Subcutaneous abdominal adipose tissue (tissue), 5 donors: ENCODE measurements at regions not wholly inside any gene's neighbourhood (a gene's known extent, or its start where the extent isn't known, plus 50 kb on each side); places are given as distances from the start of the nearest gene placed in this dataset.

Source experiments
- H3K27ac ChIP-seq: one replicate; pipeline ENCODE4 v1.7.0; 2013; ENCODE audit warnings: low read depth, mild to moderate bottlenecking, inconsistent platforms, low read length, moderate library complexity
- H3K27me3 ChIP-seq, 5 donors: one replicate each; pipeline ENCODE4 v1.7.0; 2013; ENCODE audit warnings: low read length in 5 of 5, inconsistent platforms in 1 of 5; ENCODE audit not compliant: control insufficient read depth in 5 of 5, insufficient read depth in 4 of 5
- H3K36me3 ChIP-seq, 5 donors: one replicate each; pipeline ENCODE4 v1.7.0; 2013; ENCODE audit warnings: low read length in 5 of 5; ENCODE audit not compliant: control insufficient read depth in 5 of 5, insufficient read depth in 5 of 5
- H3K4me1 ChIP-seq, 5 donors: one replicate each; pipeline ENCODE4 v1.7.0; 2013; ENCODE audit warnings: low read length in 5 of 5, mild to moderate bottlenecking in 3 of 5, moderate library complexity in 1 of 5; ENCODE audit not compliant: control insufficient read depth in 5 of 5, insufficient read depth in 5 of 5
- H3K4me3 ChIP-seq, 5 donors: one replicate each; pipeline ENCODE4 v1.7.0; 2013; ENCODE audit warnings: low read length in 5 of 5, low read depth in 1 of 5
- H3K9ac ChIP-seq, 5 donors: one replicate each; pipeline ENCODE4 v1.7.0; 2013; ENCODE audit warnings: low read length in 5 of 5, mild to moderate bottlenecking in 4 of 5, moderate library complexity in 3 of 5
- H3K9me3 ChIP-seq, 5 donors: one replicate each; pipeline ENCODE4 v1.7.0; 2013; ENCODE audit warnings: low read length in 5 of 5; ENCODE audit not compliant: control insufficient read depth in 5 of 5
- donor health status: healthy.
- donor health status: healthy.
- donor health status: healthy.
- donor health status: healthy.
- donor health status: healthy.

GRCh38 chr13:50672025-50672424, 171.5 kb downstream of the DLEU7 start:
- peaks cover 0 to 24% (median 16%) of the 10 kb centered on the region in 5 donors for H3K4me1 ChIP-seq
- no peaks in the 10 kb centered on the region for H3K27me3 ChIP-seq
- H3K9ac ChIP-seq: no peak overlapping the region
- no peak overlapping the region for H3K4me3 ChIP-seq
- H3K9me3 ChIP-seq: no peaks in the 10 kb centered on the region
- H3K36me3 ChIP-seq: no peaks in the 10 kb centered on the region
- no peak overlapping the region for H3K27ac ChIP-seq

- H3K9me3 ChIP-seq: no peaks in the 10 kb centered on the region
- H3K4me1 ChIP-seq: peaks cover 0 to 28% (median 16%) of the 10 kb centered on the region in 5 donors
- H3K27me3 ChIP-seq: no peaks in the 10 kb centered on the region
- no peaks in the 10 kb centered on the region for H3K36me3 ChIP-seq
- no peak overlapping the region for H3K9ac ChIP-seq
- H3K4me3 ChIP-seq: no peak overlapping the region
- H3K27ac ChIP-seq: no peak overlapping the region
These were observed 167.8 kb downstream of the DLEU7 start for GRCh38 chr13:50675651-50676050.

DNA sequence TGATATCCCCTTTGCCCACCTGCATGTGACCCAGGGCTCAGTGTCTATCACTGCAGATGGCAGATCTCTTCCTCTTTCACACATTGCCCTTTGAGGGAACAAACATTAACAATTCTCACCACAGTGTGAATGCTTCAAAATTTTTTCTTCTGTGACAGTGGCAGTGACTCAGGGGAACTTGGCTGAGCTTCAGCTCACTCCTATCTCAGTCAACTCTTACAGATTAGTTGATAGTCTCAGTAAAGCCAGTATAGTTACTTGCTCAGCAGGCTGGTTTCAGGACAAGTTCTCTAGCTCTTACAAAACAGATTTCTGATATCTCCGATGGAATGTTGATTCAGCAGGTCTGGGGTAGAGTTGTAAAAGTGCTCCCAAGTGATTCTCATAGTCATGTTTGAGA, 166.9 kb downstream of the DLEU7 start:
- H3K9ac ChIP-seq: no peak overlapping the region
- H3K27me3 ChIP-seq: no peaks in the 10 kb centered on the region
- H3K4me1 ChIP-seq: peaks cover 0 to 19% (median 10%) of the 10 kb centered on the region in 5 donors
- no peaks in the 10 kb centered on the region for H3K36me3 ChIP-seq
- no peak overlapping the region for H3K4me3 ChIP-seq
- H3K27ac ChIP-seq: no peak overlapping the region
- no peaks in the 10 kb centered on the region for H3K9me3 ChIP-seq

GRCh38 chr13:50677258-50677657, 166.2 kb downstream of the DLEU7 start:
- Histone ChIP-seq H3K36me3 (no peaks in the 10 kb centered on the region), H3K9me3 (no peaks in the 10 kb centered on the region), H3K4me1 (peaks cover 0 to 19% (median 8%) of the 10 kb centered on the region in 5 donors), H3K9ac (no peak overlapping the region), H3K27me3 (no peaks in the 10 kb centered on the region), H3K4me3 (no peak overlapping the region), H3K27ac (no peak overlapping the region)

DNA sequence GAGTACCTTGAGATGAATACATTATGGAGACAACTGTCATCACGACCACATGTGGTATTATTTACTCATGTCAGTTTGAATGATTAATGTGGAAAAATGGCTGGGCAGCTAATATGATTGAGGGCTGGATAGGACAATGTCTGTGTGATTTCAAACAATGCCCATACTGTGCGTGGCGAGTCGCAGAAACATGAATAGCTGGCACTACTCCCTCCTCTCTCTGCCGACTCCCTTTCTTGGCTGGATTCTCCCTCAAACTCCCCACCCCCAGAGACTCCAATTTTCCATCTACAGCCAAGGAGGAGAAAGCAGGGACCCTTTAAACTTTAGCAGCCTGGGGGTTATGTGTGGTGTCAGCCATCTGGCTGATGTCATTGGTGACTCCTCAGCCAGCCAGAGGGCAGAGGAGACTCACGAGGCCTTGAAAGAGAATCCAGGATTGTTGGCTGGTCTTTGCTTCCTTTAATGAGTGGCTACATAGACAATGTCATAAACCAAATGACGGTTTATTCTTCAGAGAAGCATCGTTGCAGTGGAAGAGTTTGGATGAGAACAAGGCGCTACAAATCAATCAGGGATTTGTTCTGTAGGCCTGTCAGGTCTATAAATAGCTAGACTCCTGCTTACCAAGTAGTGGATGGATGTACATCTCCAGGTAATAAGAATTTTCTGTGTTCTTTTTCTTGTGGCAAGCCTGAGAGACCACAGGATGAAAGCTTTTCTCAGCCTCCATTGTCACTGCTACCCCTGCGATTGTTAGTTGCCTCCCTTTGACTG, 165.6 kb downstream of the DLEU7 start:
- Histone ChIP-seq H3K27ac (no peak overlapping the region), H3K9me3 (no peaks in the 10 kb centered on the region), H3K27me3 (no peaks in the 10 kb centered on the region), H3K4me1 (peaks cover 0 to 21% (median 4%) of the 10 kb centered on the region in 5 donors), H3K9ac (no peak overlapping the region), H3K4me3 (no peak overlapping the region), H3K36me3 (no peaks in the 10 kb centered on the region)

DNA sequence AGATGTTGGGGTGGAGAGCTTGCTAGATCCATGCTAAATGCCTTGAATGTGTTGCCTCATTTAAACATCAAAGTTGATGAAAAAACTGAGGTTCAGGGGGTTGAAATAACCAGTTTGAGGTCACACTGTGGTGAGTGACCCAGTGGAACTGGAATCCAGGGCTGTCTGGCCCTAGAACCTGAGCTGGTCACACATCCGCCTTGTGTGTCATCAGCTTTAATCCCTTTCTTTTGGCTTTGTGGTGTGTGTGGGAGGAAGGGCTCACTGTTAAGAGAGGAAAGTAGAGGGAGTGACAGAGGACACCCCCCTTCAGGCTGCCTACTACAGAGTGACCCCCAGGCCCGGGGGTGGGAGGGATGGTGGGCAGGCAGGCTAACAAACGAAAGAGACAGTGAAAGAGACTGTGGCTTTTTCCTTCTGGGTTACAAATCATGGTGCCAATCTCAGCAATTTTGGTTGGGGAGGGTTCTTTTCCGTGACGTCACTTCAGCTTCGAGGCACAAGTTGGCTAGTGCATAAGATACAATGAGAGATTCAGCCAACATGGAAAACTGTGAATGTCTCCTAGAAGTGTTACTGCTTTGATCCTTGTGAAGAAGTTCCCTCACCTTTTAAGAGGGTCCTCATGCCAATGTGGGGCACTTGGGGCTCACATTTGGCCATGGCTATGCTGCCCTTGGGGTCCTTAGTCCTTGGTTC, 164.9 kb downstream of the DLEU7 start:
- no peaks in the 10 kb centered on the region for H3K36me3 ChIP-seq
- peaks cover 0 to 26% (median 4%) of the 10 kb centered on the region in 5 donors for H3K4me1 ChIP-seq
- H3K9ac ChIP-seq: no peak overlapping the region
- no peaks in the 10 kb centered on the region for H3K9me3 ChIP-seq
- no peak overlapping the region for H3K4me3 ChIP-seq
- no peaks in the 10 kb centered on the region for H3K27me3 ChIP-seq
- no peak overlapping the region for H3K27ac ChIP-seq

DNA sequence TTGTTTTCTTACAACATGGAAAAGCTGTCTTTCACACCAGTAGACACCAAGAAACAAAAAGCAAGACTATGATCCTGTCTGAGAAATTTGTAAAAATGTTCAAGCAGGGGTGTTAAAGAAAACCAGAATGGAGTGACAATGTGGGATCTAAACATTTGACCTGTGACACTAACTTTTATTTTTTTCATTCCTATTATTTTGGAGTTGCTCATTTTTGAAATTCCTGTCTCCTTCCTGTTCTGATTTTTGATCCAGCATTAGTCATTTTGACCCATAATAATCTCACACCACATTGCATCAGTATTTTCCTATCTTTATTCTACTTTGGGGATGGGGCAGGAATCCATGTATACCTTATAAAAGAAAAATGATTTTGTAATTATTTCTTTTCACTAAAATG, 164.2 kb downstream of the DLEU7 start:
- Histone ChIP-seq H3K4me1 (peaks cover 2 to 33% (median 7%) of the 10 kb centered on the region in 5 donors), H3K27me3 (no peaks in the 10 kb centered on the region), H3K4me3 (no peak overlapping the region), H3K27ac (no peak overlapping the region), H3K9ac (no peak overlapping the region), H3K9me3 (no peaks in the 10 kb centered on the region), H3K36me3 (no peaks in the 10 kb centered on the region)

DNA sequence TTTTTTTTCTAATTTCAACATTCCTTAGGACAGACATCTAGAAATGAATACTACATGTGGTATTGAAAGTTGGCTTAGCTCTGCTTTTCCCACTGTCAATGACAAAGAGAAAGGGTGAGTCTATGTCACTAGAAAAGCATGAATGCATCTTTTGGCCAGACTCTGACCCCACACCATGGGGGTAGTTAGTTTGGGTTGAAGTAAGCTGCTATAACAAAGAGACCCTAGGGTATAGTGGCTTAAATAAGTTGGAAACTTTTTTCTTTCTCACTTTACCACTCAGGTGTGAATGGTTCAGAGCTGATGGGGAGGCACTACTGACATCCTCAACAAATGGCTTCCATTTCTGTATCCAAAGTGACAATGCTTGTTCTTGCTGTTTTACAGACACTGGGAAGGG, 161.5 kb downstream of the DLEU7 start:
- H3K27me3 ChIP-seq: no peaks in the 10 kb centered on the region
- no peak overlapping the region for H3K4me3 ChIP-seq
- H3K4me1 ChIP-seq: peaks cover 4 to 39% (median 25%) of the 10 kb centered on the region in 5 donors
- H3K9ac ChIP-seq: no peak overlapping the region
- no peaks in the 10 kb centered on the region for H3K9me3 ChIP-seq
- no peaks in the 10 kb centered on the region for H3K36me3 ChIP-seq
- H3K27ac ChIP-seq: no peak overlapping the region

DNA sequence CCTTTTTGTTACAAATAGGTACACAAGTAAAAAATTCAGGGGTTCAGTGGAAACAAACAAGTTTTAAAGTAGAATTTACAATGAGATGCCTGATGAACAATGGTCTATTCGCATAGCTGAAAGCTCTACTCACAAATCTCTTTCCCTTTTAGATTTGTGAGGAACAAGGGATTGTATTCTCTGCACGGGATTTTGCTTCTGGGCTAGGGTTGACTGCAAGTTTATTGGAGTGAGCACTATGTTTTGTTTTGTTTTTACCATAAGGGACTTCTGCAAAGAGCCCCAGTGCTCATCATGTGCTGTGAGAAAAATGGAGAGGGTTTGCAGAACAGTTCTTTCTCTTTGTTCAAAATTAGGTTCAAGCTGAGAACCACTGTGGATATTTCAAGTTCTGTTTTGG, 160.5 kb downstream of the DLEU7 start:
- no peak overlapping the region for H3K9ac ChIP-seq
- H3K27me3 ChIP-seq: no peaks in the 10 kb centered on the region
- H3K36me3 ChIP-seq: no peaks in the 10 kb centered on the region
- no peak overlapping the region for H3K27ac ChIP-seq
- no peak overlapping the region for H3K4me3 ChIP-seq
- H3K9me3 ChIP-seq: no peaks in the 10 kb centered on the region
- H3K4me1 ChIP-seq: peaks cover 4 to 34% (median 25%) of the 10 kb centered on the region in 5 donors

DNA sequence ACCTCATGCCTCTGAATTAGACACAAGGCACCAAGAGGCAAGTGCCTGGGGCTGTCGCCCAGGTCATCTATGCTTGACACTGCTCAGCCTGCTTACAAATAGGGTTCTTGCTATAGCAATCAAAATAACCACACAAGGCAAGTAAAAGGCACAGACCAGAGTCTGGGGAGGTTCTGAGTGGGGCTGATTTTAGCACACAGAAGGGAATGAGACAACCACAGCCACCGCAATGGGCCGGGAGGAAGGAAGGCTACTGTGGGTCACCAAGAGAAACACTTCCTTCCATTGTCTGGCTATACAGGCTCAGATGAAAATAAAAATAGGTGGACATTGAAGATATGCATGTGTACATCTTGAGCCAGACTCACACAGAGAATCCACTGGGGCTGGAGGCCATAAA, 159.1 kb downstream of the DLEU7 start:
- Histone ChIP-seq H3K27ac (peak overlapping the region; percentile 31), H3K9ac (peak overlapping the region in 1 of 5 donors; percentile 48), H3K4me3 (no peak overlapping the region), H3K4me1 (peaks cover 4 to 34% (median 25%) of the 10 kb centered on the region in 5 donors), H3K36me3 (no peaks in the 10 kb centered on the region), H3K9me3 (no peaks in the 10 kb centered on the region), H3K27me3 (no peaks in the 10 kb centered on the region)
